ENCODE measurements at regions not wholly inside any gene's neighbourhood (a gene's known extent, or its start where the extent isn't known, plus 50 kb on each side); places are given as distances from the start of the nearest gene placed in this dataset.

GRCh38 chr12:62001424-62001823, 258.8 kb upstream of the USP15 start:
- Mint-ChIP-seq H3K36me3 (no peaks in the 10 kb centered on the region), H3K27ac (no peak overlapping the region), H3K4me1 (no peaks in the 10 kb centered on the region), H3K27me3 (peaks cover 0 to 14% (median 6%) of the 10 kb centered on the region in 5 donors), H3K4me3 (no peak overlapping the region), H3K9me3 (no peaks in the 10 kb centered on the region)
- ATAC-seq = no peak
- no peak overlapping the region for H3K4me3 ChIP-seq (ENCODE audit: low read length)
- CTCF ChIA-PET = no interaction called here
- intact Hi-C loops (cut with micrococcal nuclease) = no loop called here
- no peaks in the 10 kb centered on the region for H3K27me3 ChIP-seq (ENCODE audit: control insufficient read depth in 2 of 2, insufficient read depth in 2 of 2, low read length in 2 of 2)
- POLR2A ChIA-PET = no interaction called here
- no peaks in the 10 kb centered on the region for H3K4me1 ChIP-seq (ENCODE audit: control insufficient read depth in 2 of 2, insufficient read depth in 2 of 2, low read length in 2 of 2)
- H3K9me3 ChIP-seq (ENCODE audit: control insufficient read depth in 2 of 3, low read length in 3 of 3) = no peaks in the 10 kb centered on the region
- no peak for DNase-seq
- no peaks in the 10 kb centered on the region for H3K36me3 ChIP-seq (ENCODE audit: control insufficient read depth in 2 of 3, insufficient read depth in 3 of 3, low read length in 3 of 3)
- no peak overlapping the region for H3K27ac ChIP-seq (ENCODE audit: low read depth, low read length)

GRCh38 chr12:62003226-62003625, 257.0 kb upstream of the USP15 start:
- Histone ChIP-seq H3K4me1 (ENCODE audit: control insufficient read depth in 2 of 2, insufficient read depth in 2 of 2, low read length in 2 of 2) (no peaks in the 10 kb centered on the region), H3K9me3 (ENCODE audit: control insufficient read depth in 2 of 3, low read length in 3 of 3) (no peaks in the 10 kb centered on the region), H3K27me3 (ENCODE audit: control insufficient read depth in 2 of 2, insufficient read depth in 2 of 2, low read length in 2 of 2) (no peaks in the 10 kb centered on the region), H3K4me3 (ENCODE audit: low read length) (no peak overlapping the region), H3K27ac (ENCODE audit: low read depth, low read length) (no peak overlapping the region), H3K36me3 (ENCODE audit: control insufficient read depth in 2 of 3, insufficient read depth in 3 of 3, low read length in 3 of 3) (no peaks in the 10 kb centered on the region)
- POLR2A ChIA-PET = no interaction called here
- H3K27me3 Mint-ChIP-seq = peaks cover 0 to 8% (median 4%) of the 10 kb centered on the region in 5 donors
- no peak for DNase-seq
- no peaks in the 10 kb centered on the region for H3K4me1 Mint-ChIP-seq
- H3K4me3 Mint-ChIP-seq = no peak overlapping the region
- CTCF ChIA-PET = interaction anchor here (0.5 to 0.7 kb wide), 2 partner anchors 31 to 774 kb away, joined by 3 read pairs; no protein-coding TSS in a partner anchor
- intact Hi-C loops (cut with micrococcal nuclease) = no loop called here
- H3K36me3 Mint-ChIP-seq = no peaks in the 10 kb centered on the region
- ATAC-seq = no peak
- no peaks in the 10 kb centered on the region for H3K9me3 Mint-ChIP-seq
- no peak overlapping the region for H3K27ac Mint-ChIP-seq

GRCh38 chr12:62003701-62004100, 256.5 kb upstream of the USP15 start:
- H3K4me3 ChIP-seq (ENCODE audit: low read length) = no peak overlapping the region
- ATAC-seq (no peak), DNase-seq (no peak)
- Mint-ChIP-seq H3K4me1 (no peaks in the 10 kb centered on the region), H3K9me3 (no peaks in the 10 kb centered on the region), H3K4me3 (no peak overlapping the region), H3K27ac (no peak overlapping the region), H3K36me3 (no peaks in the 10 kb centered on the region), H3K27me3 (peaks cover 0 to 8% (median 4%) of the 10 kb centered on the region in 5 donors)
- no peak overlapping the region for H3K27ac ChIP-seq (ENCODE audit: low read depth, low read length)
- ChIA-PET CTCF (interaction anchor here (0.7 kb wide), 1 partner anchor 775 kb away, joined by 3 read pairs; no protein-coding TSS in a partner anchor), POLR2A (no interaction called here)
- no peaks in the 10 kb centered on the region for H3K36me3 ChIP-seq (ENCODE audit: control insufficient read depth in 2 of 3, insufficient read depth in 3 of 3, low read length in 3 of 3)
- H3K4me1 ChIP-seq (ENCODE audit: control insufficient read depth in 2 of 2, insufficient read depth in 2 of 2, low read length in 2 of 2) = no peaks in the 10 kb centered on the region
- no peaks in the 10 kb centered on the region for H3K27me3 ChIP-seq (ENCODE audit: control insufficient read depth in 2 of 2, insufficient read depth in 2 of 2, low read length in 2 of 2)
- H3K9me3 ChIP-seq (ENCODE audit: control insufficient read depth in 2 of 3, low read length in 3 of 3) = no peaks in the 10 kb centered on the region
- intact Hi-C loops (cut with micrococcal nuclease) = no loop called here

- Histone ChIP-seq H3K27ac (ENCODE audit: low read depth, low read length) (no peak overlapping the region), H3K27me3 (ENCODE audit: control insufficient read depth in 2 of 2, insufficient read depth in 2 of 2, low read length in 2 of 2) (no peaks in the 10 kb centered on the region), H3K36me3 (ENCODE audit: control insufficient read depth in 2 of 3, insufficient read depth in 3 of 3, low read length in 3 of 3) (no peaks in the 10 kb centered on the region), H3K4me1 (ENCODE audit: control insufficient read depth in 2 of 2, insufficient read depth in 2 of 2, low read length in 2 of 2) (no peaks in the 10 kb centered on the region), H3K9me3 (ENCODE audit: control insufficient read depth in 2 of 3, low read length in 3 of 3) (no peaks in the 10 kb centered on the region), H3K4me3 (ENCODE audit: low read length) (no peak overlapping the region)
- H3K36me3 Mint-ChIP-seq = no peaks in the 10 kb centered on the region
- peaks cover 0 to 5% (median 3%) of the 10 kb centered on the region in 5 donors for H3K27me3 Mint-ChIP-seq
- H3K4me1 Mint-ChIP-seq = no peaks in the 10 kb centered on the region
- no peak for DNase-seq
- no peak overlapping the region for H3K4me3 Mint-ChIP-seq
- H3K9me3 Mint-ChIP-seq = peaks cover 0 to 3% (median 0%) of the 10 kb centered on the region in 11 donors
- H3K27ac Mint-ChIP-seq = no peak overlapping the region
- ChIA-PET CTCF (no interaction called here), POLR2A (no interaction called here)
- no peak for ATAC-seq
- intact Hi-C loops (cut with micrococcal nuclease) = loop anchor here (1.0 to 5.0 kb wide), 4 partner anchors 187 to 1318 kb away; a partner anchor contains a TSS
Measured at GRCh38 chr12:62005615-62006014, 254.6 kb upstream of the USP15 start.

GRCh38 chr12:62006076-62006732, 254.0 kb upstream of the USP15 start:
- Histone ChIP-seq H3K4me1 (ENCODE audit: control insufficient read depth in 2 of 2, insufficient read depth in 2 of 2, low read length in 2 of 2) (no peaks in the 10 kb centered on the region), H3K4me3 (ENCODE audit: low read length) (no peak overlapping the region), H3K27ac (ENCODE audit: low read depth, low read length) (no peak overlapping the region), H3K27me3 (ENCODE audit: control insufficient read depth in 2 of 2, insufficient read depth in 2 of 2, low read length in 2 of 2) (no peaks in the 10 kb centered on the region), H3K9me3 (ENCODE audit: control insufficient read depth in 2 of 3, low read length in 3 of 3) (no peaks in the 10 kb centered on the region), H3K36me3 (ENCODE audit: control insufficient read depth in 2 of 3, insufficient read depth in 3 of 3, low read length in 3 of 3) (no peaks in the 10 kb centered on the region)
- intact Hi-C loops (cut with micrococcal nuclease) = loop anchor here (1.0 to 5.0 kb wide), 4 partner anchors 186 to 1319 kb away; a partner anchor contains a TSS
- Mint-ChIP-seq H3K36me3 (no peaks in the 10 kb centered on the region), H3K27ac (no peak overlapping the region), H3K27me3 (peaks cover 0 to 5% (median 3%) of the 10 kb centered on the region in 5 donors), H3K4me3 (no peak overlapping the region), H3K4me1 (no peaks in the 10 kb centered on the region), H3K9me3 (peaks cover 0 to 3% (median 0%) of the 10 kb centered on the region in 11 donors)
- ChIA-PET POLR2A (no interaction called here), CTCF (no interaction called here)
- peak in 6 of 9 donors; percentile 2 to 28 (median 10) for DNase-seq
- ATAC-seq = peak; percentile 47

GRCh38 chr12:62008703-62009102, 251.5 kb upstream of the USP15 start:
- Histone ChIP-seq H3K27me3 (ENCODE audit: control insufficient read depth in 2 of 2, insufficient read depth in 2 of 2, low read length in 2 of 2) (no peaks in the 10 kb centered on the region), H3K27ac (ENCODE audit: low read depth, low read length) (no peak overlapping the region), H3K4me3 (ENCODE audit: low read length) (no peak overlapping the region), H3K9me3 (ENCODE audit: control insufficient read depth in 2 of 3, low read length in 3 of 3) (no peaks in the 10 kb centered on the region), H3K4me1 (ENCODE audit: control insufficient read depth in 2 of 2, insufficient read depth in 2 of 2, low read length in 2 of 2) (no peaks in the 10 kb centered on the region), H3K36me3 (ENCODE audit: control insufficient read depth in 2 of 3, insufficient read depth in 3 of 3, low read length in 3 of 3) (no peaks in the 10 kb centered on the region)
- ATAC-seq = no peak
- Mint-ChIP-seq H3K27me3 (peaks cover 0 to 5% (median 3%) of the 10 kb centered on the region in 5 donors), H3K9me3 (peaks cover 0 to 3% (median 0%) of the 10 kb centered on the region in 11 donors), H3K4me3 (no peak overlapping the region), H3K36me3 (no peaks in the 10 kb centered on the region), H3K27ac (no peak overlapping the region), H3K4me1 (no peaks in the 10 kb centered on the region)
- POLR2A ChIA-PET = no interaction called here
- intact Hi-C loops (cut with micrococcal nuclease) = loop anchor here in 1 of 2 donors (5.0 kb wide), 2 partner anchors 946 to 1321 kb away; no protein-coding TSS in a partner anchor
- no peak for DNase-seq
- CTCF ChIA-PET = no interaction called here

GRCh38 chr12:62009445-62009844, 250.8 kb upstream of the USP15 start:
- DNase-seq (no peak), ATAC-seq (no peak)
- no peak overlapping the region for H3K27ac ChIP-seq (ENCODE audit: low read depth, low read length)
- intact Hi-C loops (cut with micrococcal nuclease) = loop anchor here in 1 of 2 donors (5.0 kb wide), 2 partner anchors 947 to 1322 kb away; no protein-coding TSS in a partner anchor
- Mint-ChIP-seq H3K4me3 (no peak overlapping the region), H3K36me3 (no peaks in the 10 kb centered on the region), H3K27me3 (peaks cover 0 to 5% (median 3%) of the 10 kb centered on the region in 5 donors), H3K4me1 (no peaks in the 10 kb centered on the region), H3K27ac (no peak overlapping the region), H3K9me3 (peaks cover 0 to 3% (median 0%) of the 10 kb centered on the region in 11 donors)
- no peaks in the 10 kb centered on the region for H3K4me1 ChIP-seq (ENCODE audit: control insufficient read depth in 2 of 2, insufficient read depth in 2 of 2, low read length in 2 of 2)
- H3K9me3 ChIP-seq (ENCODE audit: control insufficient read depth in 2 of 3, low read length in 3 of 3) = no peaks in the 10 kb centered on the region
- no peaks in the 10 kb centered on the region for H3K36me3 ChIP-seq (ENCODE audit: control insufficient read depth in 2 of 3, insufficient read depth in 3 of 3, low read length in 3 of 3)
- no peaks in the 10 kb centered on the region for H3K27me3 ChIP-seq (ENCODE audit: control insufficient read depth in 2 of 2, insufficient read depth in 2 of 2, low read length in 2 of 2)
- CTCF ChIA-PET = no interaction called here
- POLR2A ChIA-PET = no interaction called here
- H3K4me3 ChIP-seq (ENCODE audit: low read length) = no peak overlapping the region

Data from naive thymus-derived CD4-positive, alpha-beta T cell (primary cell).